ENCODE measurements at regions not wholly inside any gene's neighbourhood (a gene's known extent, or its start where the extent isn't known, plus 50 kb on each side); places are given as distances from the start of the nearest gene placed in this dataset.

GRCh38 chr12:91964501-91964900 is 181.1 kb downstream of the BTG1 start:
- H3K27me3 Mint-ChIP-seq, result no peaks in the 10 kb centered on the region
- DNase-seq, result no peak
- peaks cover 2% of the 10 kb centered on the region for H3K9me3 Mint-ChIP-seq
- H3K4me3 Mint-ChIP-seq, result no peak overlapping the region
- peaks cover 4% of the 10 kb centered on the region for H3K36me3 Mint-ChIP-seq
- H3K27ac Mint-ChIP-seq, result no peak overlapping the region
- H3K4me1 Mint-ChIP-seq, result peaks cover 3% of the 10 kb centered on the region

GRCh38 chr12:91959220-91959619 is 186.4 kb downstream of the BTG1 start:
- Mint-ChIP-seq H3K27me3 (no peaks in the 10 kb centered on the region), H3K4me1 (peaks cover 3% of the 10 kb centered on the region), H3K4me3 (no peak overlapping the region), H3K36me3 (peaks cover 5% of the 10 kb centered on the region), H3K9me3 (peaks cover 17% of the 10 kb centered on the region), H3K27ac (no peak overlapping the region)
- no peak for DNase-seq

- Mint-ChIP-seq H3K4me1 (peaks cover 3% of the 10 kb centered on the region), H3K27ac (no peak overlapping the region), H3K36me3 (peaks cover 5% of the 10 kb centered on the region), H3K27me3 (no peaks in the 10 kb centered on the region), H3K9me3 (peaks cover 17% of the 10 kb centered on the region), H3K4me3 (no peak overlapping the region)
- DNase-seq, result no peak
Observed at GRCh38 chr12:91958816-91959215, 186.8 kb downstream of the BTG1 start.

- Mint-ChIP-seq H3K27ac (no peak overlapping the region), H3K27me3 (no peaks in the 10 kb centered on the region), H3K36me3 (peaks cover 2% of the 10 kb centered on the region), H3K4me3 (no peak overlapping the region), H3K9me3 (peaks cover 15% of the 10 kb centered on the region), H3K4me1 (no peaks in the 10 kb centered on the region)
- no peak for DNase-seq
Observed at GRCh38 chr12:91954747-91955146, 190.9 kb downstream of the BTG1 start.

GRCh38 chr12:91954326-91954725 is 191.3 kb downstream of the BTG1 start:
- no peaks in the 10 kb centered on the region for H3K4me1 Mint-ChIP-seq
- no peak overlapping the region for H3K27ac Mint-ChIP-seq
- H3K36me3 Mint-ChIP-seq, result peaks cover 2% of the 10 kb centered on the region
- H3K9me3 Mint-ChIP-seq, result peaks cover 15% of the 10 kb centered on the region
- no peak for DNase-seq
- no peak overlapping the region for H3K4me3 Mint-ChIP-seq
- H3K27me3 Mint-ChIP-seq, result no peaks in the 10 kb centered on the region

- H3K27me3 Mint-ChIP-seq, result no peaks in the 10 kb centered on the region
- H3K4me1 Mint-ChIP-seq, result peaks cover under 1% of the 10 kb centered on the region
- H3K27ac Mint-ChIP-seq, result no peak overlapping the region
- no peak overlapping the region for H3K4me3 Mint-ChIP-seq
- peaks cover 2% of the 10 kb centered on the region for H3K36me3 Mint-ChIP-seq
- no peak for DNase-seq
- H3K9me3 Mint-ChIP-seq, result peaks cover 11% of the 10 kb centered on the region
Observed at GRCh38 chr12:91952916-91953315, 192.7 kb downstream of the BTG1 start.

GRCh38 chr12:91951571-91951970 is 194.1 kb downstream of the BTG1 start:
- no peaks in the 10 kb centered on the region for H3K27me3 Mint-ChIP-seq
- H3K27ac Mint-ChIP-seq, result no peak overlapping the region
- no peaks in the 10 kb centered on the region for H3K36me3 Mint-ChIP-seq
- no peak overlapping the region for H3K4me3 Mint-ChIP-seq
- peaks cover 9% of the 10 kb centered on the region for H3K9me3 Mint-ChIP-seq
- H3K4me1 Mint-ChIP-seq, result peaks cover 7% of the 10 kb centered on the region
- DNase-seq, result no peak

GRCh38 chr12:91948504-91948903 is 197.1 kb downstream of the BTG1 start:
- H3K27ac Mint-ChIP-seq, result no peak overlapping the region
- H3K9me3 Mint-ChIP-seq, result peaks cover 6% of the 10 kb centered on the region
- H3K36me3 Mint-ChIP-seq, result peaks cover 4% of the 10 kb centered on the region
- H3K4me1 Mint-ChIP-seq, result peaks cover 7% of the 10 kb centered on the region
- no peaks in the 10 kb centered on the region for H3K27me3 Mint-ChIP-seq
- no peak overlapping the region for H3K4me3 Mint-ChIP-seq
- no peak for DNase-seq

- H3K4me1 Mint-ChIP-seq, result peaks cover 7% of the 10 kb centered on the region
- DNase-seq, result no peak
- H3K36me3 Mint-ChIP-seq, result peaks cover 4% of the 10 kb centered on the region
- H3K27me3 Mint-ChIP-seq, result no peaks in the 10 kb centered on the region
- H3K4me3 Mint-ChIP-seq, result no peak overlapping the region
- peaks cover 6% of the 10 kb centered on the region for H3K9me3 Mint-ChIP-seq
- H3K27ac Mint-ChIP-seq, result no peak overlapping the region
Observed at GRCh38 chr12:91947459-91947858, 198.2 kb downstream of the BTG1 start.

- Mint-ChIP-seq H3K9me3 (peaks cover 6% of the 10 kb centered on the region), H3K4me1 (peaks cover 7% of the 10 kb centered on the region), H3K36me3 (peaks cover 6% of the 10 kb centered on the region), H3K27me3 (no peaks in the 10 kb centered on the region), H3K4me3 (no peak overlapping the region), H3K27ac (no peak overlapping the region)
- DNase-seq, result no peak
Observed at GRCh38 chr12:91944637-91945036, 201.0 kb downstream of the BTG1 start.

GRCh38 chr12:91940826-91941570 is 204.6 kb downstream of the BTG1 start:
- Mint-ChIP-seq H3K9me3 (peaks cover 5% of the 10 kb centered on the region), H3K36me3 (peaks cover 6% of the 10 kb centered on the region), H3K4me1 (no peaks in the 10 kb centered on the region), H3K27ac (no peak overlapping the region), H3K27me3 (no peaks in the 10 kb centered on the region), H3K4me3 (no peak overlapping the region)
- DNase-seq, result no peak

- H3K36me3 Mint-ChIP-seq, result peaks cover 4% of the 10 kb centered on the region
- no peak overlapping the region for H3K4me3 Mint-ChIP-seq
- H3K27me3 Mint-ChIP-seq, result no peaks in the 10 kb centered on the region
- H3K4me1 Mint-ChIP-seq, result peaks cover 4% of the 10 kb centered on the region
- peaks cover 5% of the 10 kb centered on the region for H3K9me3 Mint-ChIP-seq
- H3K27ac Mint-ChIP-seq, result no peak overlapping the region
- DNase-seq, result no peak
Observed at GRCh38 chr12:91940322-91940721, 205.3 kb downstream of the BTG1 start.

GRCh38 chr12:91937706-91938105 is 207.9 kb downstream of the BTG1 start:
- H3K9me3 Mint-ChIP-seq, result no peaks in the 10 kb centered on the region
- peaks cover 1% of the 10 kb centered on the region for H3K36me3 Mint-ChIP-seq
- no peak overlapping the region for H3K27ac Mint-ChIP-seq
- DNase-seq, result no peak
- H3K4me1 Mint-ChIP-seq, result peaks cover 6% of the 10 kb centered on the region
- no peak overlapping the region for H3K4me3 Mint-ChIP-seq
- H3K27me3 Mint-ChIP-seq, result no peaks in the 10 kb centered on the region

- Mint-ChIP-seq H3K27ac (no peak overlapping the region), H3K4me1 (peaks cover 6% of the 10 kb centered on the region), H3K9me3 (no peaks in the 10 kb centered on the region), H3K36me3 (peaks cover 1% of the 10 kb centered on the region), H3K4me3 (no peak overlapping the region), H3K27me3 (no peaks in the 10 kb centered on the region)
- DNase-seq, result no peak
Observed at GRCh38 chr12:91937009-91937408, 208.6 kb downstream of the BTG1 start.

- Mint-ChIP-seq H3K4me3 (no peak overlapping the region), H3K4me1 (peaks cover 8% of the 10 kb centered on the region), H3K36me3 (no peaks in the 10 kb centered on the region), H3K9me3 (no peaks in the 10 kb centered on the region), H3K27me3 (no peaks in the 10 kb centered on the region), H3K27ac (no peak overlapping the region)
- DNase-seq, result no peak
Observed at GRCh38 chr12:91935296-91935695, 210.3 kb downstream of the BTG1 start.

GRCh38 chr12:91931111-91931510 is 214.5 kb downstream of the BTG1 start:
- no peaks in the 10 kb centered on the region for H3K27me3 Mint-ChIP-seq
- DNase-seq, result no peak
- no peak overlapping the region for H3K4me3 Mint-ChIP-seq
- no peak overlapping the region for H3K27ac Mint-ChIP-seq
- peaks cover 8% of the 10 kb centered on the region for H3K4me1 Mint-ChIP-seq
- no peaks in the 10 kb centered on the region for H3K9me3 Mint-ChIP-seq
- no peaks in the 10 kb centered on the region for H3K36me3 Mint-ChIP-seq
